ENCODE measurements at regions not wholly inside any gene's neighbourhood (a gene's known extent, or its start where the extent isn't known, plus 50 kb on each side); places are given as distances from the start of the nearest gene placed in this dataset.

DNA sequence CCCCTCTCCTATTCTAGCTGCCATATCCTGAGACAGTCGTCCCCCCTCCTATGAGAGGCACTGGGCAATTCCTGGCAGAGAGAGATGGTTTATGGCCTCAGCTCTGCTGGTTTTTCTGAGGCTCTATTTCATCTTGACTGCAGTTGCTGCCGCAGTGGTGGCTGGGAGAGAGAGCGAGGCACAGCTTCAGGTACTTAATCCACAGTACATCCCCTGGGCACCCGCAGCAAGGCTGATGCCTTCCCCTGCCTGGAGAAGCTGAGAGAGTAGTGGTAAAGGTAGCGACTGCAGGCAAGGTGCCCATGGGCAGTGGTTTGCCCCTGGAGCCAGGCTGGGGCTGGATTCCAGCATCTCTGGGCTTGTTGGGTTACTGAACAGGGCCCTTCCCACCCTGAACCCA lies 324.7 kb downstream of the RPS24 start:
- intact Hi-C loops (cut with micrococcal nuclease; ENCODE audit: unreplicated experiment) = no loop called here
- POLR2A ChIA-PET (ENCODE audit: unreplicated experiment) = no interaction called here
- H2AFZ ChIP-seq = no peak overlapping the region
- no peaks in the 10 kb centered on the region for H3F3A ChIP-seq (ENCODE audit: insufficient read depth, low read depth)
- no peaks in the 10 kb centered on the region for H3K9me2 ChIP-seq (ENCODE audit: insufficient read depth)
- no TSS peak for BruUV-seq (replicated peaks)
- no peaks in the 10 kb centered on the region for H3K36me3 ChIP-seq (ENCODE audit: low read depth)
- H3K4me3 ChIP-seq = no peak overlapping the region
- no peak overlapping the region for H3K27ac ChIP-seq
- H3K4me2 ChIP-seq = no peak overlapping the region
- CTCF ChIA-PET = interaction anchor here (0.6 kb wide), 1 partner anchor 49 kb away, joined by 3 read pairs; no protein-coding TSS in a partner anchor
- H3K27me3 ChIP-seq (ENCODE audit: insufficient read depth, low read depth) = peaks cover 28% of the 10 kb centered on the region
- H3K79me2 ChIP-seq (ENCODE audit: low read depth) = no peaks in the 10 kb centered on the region
- H3K4me1 ChIP-seq (replicated peaks; ENCODE audit: insufficient read depth) = no peaks in the 10 kb centered on the region
- TF ChIP-seq EZH2 (IDR thresholded peaks at IDR 0.05; ENCODE audit: low read depth) = no peak
- TF ChIP-seq, protein P1, sequence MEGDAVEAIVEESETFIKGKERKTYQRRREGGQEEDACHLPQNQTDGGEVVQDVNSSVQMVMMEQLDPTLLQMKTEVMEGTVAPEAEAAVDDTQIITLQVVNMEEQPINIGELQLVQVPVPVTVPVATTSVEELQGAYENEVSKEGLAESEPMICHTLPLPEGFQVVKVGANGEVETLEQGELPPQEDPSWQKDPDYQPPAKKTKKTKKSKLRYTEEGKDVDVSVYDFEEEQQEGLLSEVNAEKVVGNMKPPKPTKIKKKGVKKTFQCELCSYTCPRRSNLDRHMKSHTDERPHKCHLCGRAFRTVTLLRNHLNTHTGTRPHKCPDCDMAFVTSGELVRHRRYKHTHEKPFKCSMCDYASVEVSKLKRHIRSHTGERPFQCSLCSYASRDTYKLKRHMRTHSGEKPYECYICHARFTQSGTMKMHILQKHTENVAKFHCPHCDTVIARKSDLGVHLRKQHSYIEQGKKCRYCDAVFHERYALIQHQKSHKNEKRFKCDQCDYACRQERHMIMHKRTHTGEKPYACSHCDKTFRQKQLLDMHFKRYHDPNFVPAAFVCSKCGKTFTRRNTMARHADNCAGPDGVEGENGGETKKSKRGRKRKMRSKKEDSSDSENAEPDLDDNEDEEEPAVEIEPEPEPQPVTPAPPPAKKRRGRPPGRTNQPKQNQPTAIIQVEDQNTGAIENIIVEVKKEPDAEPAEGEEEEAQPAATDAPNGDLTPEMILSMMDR (conservative IDR thresholded peaks at IDR 0.05) = no peak
- H3K9me3 ChIP-seq (ENCODE audit: insufficient read depth, low read depth) = no peaks in the 10 kb centered on the region
- no peak for DNase-seq
- no peaks in the 10 kb centered on the region for H4K20me1 ChIP-seq (ENCODE audit: insufficient read depth)

DNA sequence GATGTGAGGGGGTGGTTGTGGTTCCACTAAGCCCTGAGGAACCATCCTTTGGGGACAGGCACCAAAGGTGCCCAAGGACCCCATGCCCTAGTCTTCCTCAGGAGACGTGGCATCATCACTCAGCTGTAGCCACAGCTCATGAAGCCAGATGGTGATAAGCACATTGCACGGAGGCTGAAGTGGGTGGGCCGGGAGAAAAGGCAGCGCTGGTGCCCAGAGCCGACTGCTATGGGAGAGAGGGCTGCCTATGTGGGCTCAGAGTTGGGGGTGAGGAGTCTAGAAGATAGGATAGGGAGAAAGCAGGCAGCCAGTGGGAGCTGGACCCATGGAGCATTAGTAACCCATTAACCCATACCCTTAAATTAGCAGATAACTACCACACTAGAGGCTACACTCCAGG lies 325.3 kb downstream of the RPS24 start:
- no peaks in the 10 kb centered on the region for H3F3A ChIP-seq (ENCODE audit: insufficient read depth, low read depth)
- no peaks in the 10 kb centered on the region for H3K4me1 ChIP-seq (replicated peaks; ENCODE audit: insufficient read depth)
- TF ChIP-seq, protein P1 (conservative IDR thresholded peaks at IDR 0.05) = no peak
- no peak overlapping the region for H2AFZ ChIP-seq
- no peak for DNase-seq
- H3K27me3 ChIP-seq (ENCODE audit: insufficient read depth, low read depth) = peaks cover 22% of the 10 kb centered on the region
- H3K9me3 ChIP-seq (ENCODE audit: insufficient read depth, low read depth) = no peaks in the 10 kb centered on the region
- CTCF ChIA-PET = no interaction called here
- POLR2A ChIA-PET (ENCODE audit: unreplicated experiment) = no interaction called here
- H3K79me2 ChIP-seq (ENCODE audit: low read depth) = no peaks in the 10 kb centered on the region
- intact Hi-C loops (cut with micrococcal nuclease; ENCODE audit: unreplicated experiment) = no loop called here
- H3K36me3 ChIP-seq (ENCODE audit: low read depth) = no peaks in the 10 kb centered on the region
- H3K9me2 ChIP-seq (ENCODE audit: insufficient read depth) = no peaks in the 10 kb centered on the region
- H3K27ac ChIP-seq = no peak overlapping the region
- BruUV-seq (replicated peaks) = no TSS peak
- no peak overlapping the region for H3K4me3 ChIP-seq
- no peak overlapping the region for H3K4me2 ChIP-seq
- no peaks in the 10 kb centered on the region for H4K20me1 ChIP-seq (ENCODE audit: insufficient read depth)

DNA sequence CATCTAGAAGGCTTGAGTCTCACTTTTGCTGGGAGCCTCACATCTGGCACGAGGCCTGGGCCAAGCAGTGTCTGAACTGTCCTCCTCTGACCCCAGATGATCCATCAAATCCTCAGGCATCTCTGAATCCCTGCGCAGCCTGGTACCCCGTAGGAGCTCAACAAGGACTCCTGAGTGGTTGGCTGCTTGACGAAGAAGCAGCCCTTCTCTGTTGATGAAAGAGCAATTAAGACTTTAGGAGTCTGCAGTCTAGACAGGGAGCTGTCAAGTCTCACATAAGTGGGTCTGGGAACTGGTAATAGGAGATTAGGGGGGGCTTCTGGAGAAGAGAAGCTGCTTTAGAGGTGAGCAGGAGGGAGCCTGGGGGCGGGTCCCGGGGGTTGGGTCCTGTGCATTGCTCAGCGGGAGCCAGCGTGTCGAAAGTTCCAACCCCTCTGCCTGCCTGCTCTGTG lies 326.0 kb downstream of the RPS24 start:
- intact Hi-C loops (cut with micrococcal nuclease; ENCODE audit: unreplicated experiment) = no loop called here
- Histone ChIP-seq H3F3A (ENCODE audit: insufficient read depth, low read depth) (no peaks in the 10 kb centered on the region), H3K27me3 (ENCODE audit: insufficient read depth, low read depth) (peaks cover 22% of the 10 kb centered on the region), H3K36me3 (ENCODE audit: low read depth) (no peaks in the 10 kb centered on the region), H4K20me1 (ENCODE audit: insufficient read depth) (no peaks in the 10 kb centered on the region), H3K4me1 (replicated peaks; ENCODE audit: insufficient read depth) (no peaks in the 10 kb centered on the region), H2AFZ (no peak overlapping the region), H3K27ac (no peak overlapping the region), H3K9me3 (ENCODE audit: insufficient read depth, low read depth) (no peaks in the 10 kb centered on the region), H3K9me2 (ENCODE audit: insufficient read depth) (no peaks in the 10 kb centered on the region), H3K4me2 (no peak overlapping the region), H3K79me2 (ENCODE audit: low read depth) (no peaks in the 10 kb centered on the region), H3K4me3 (no peak overlapping the region)
- ChIA-PET CTCF (no interaction called here), POLR2A (ENCODE audit: unreplicated experiment) (no interaction called here)
- TF ChIP-seq, protein P1 (conservative IDR thresholded peaks at IDR 0.05) = no peak
- TF ChIP-seq EZH2 (IDR thresholded peaks at IDR 0.05; ENCODE audit: low read depth) = no peak
- DNase-seq = no peak
- BruUV-seq (replicated peaks) = no TSS peak

Measured in PC-9 (cell line).